Loucy (cell line): ENCODE measurements at regions not wholly inside any gene's neighbourhood (a gene's known extent, or its start where the extent isn't known, plus 50 kb on each side); places are given as distances from the start of the nearest gene placed in this dataset.

Experiments used
- H2AFZ ChIP-seq: fragments of 200-600 bp; sonication (generic); 2 replicates; pipeline ENCODE4 v1.6.0; 2016; ENCODE audit warnings: antibody characterized with exemption, mild to moderate bottlenecking, low read length, moderate library complexity
- H3F3A ChIP-seq: fragments of 200-600 bp; 2 replicates; pipeline ENCODE4 v1.6.0; 2016; ENCODE audit warnings: antibody characterized with exemption, low read depth, mild to moderate bottlenecking
- H3K27me3 ChIP-seq: fragments of 200-600 bp; sonication (generic); 2 replicates; pipeline ENCODE4 v1.6.1; 2014; ENCODE audit warnings: low read length, mild to moderate bottlenecking; ENCODE audit not compliant: insufficient read depth, poor library complexity, severe bottlenecking
- H3K36me3 ChIP-seq: fragments of 200-600 bp; sonication (generic); 2 replicates; pipeline ENCODE4 v1.6.1; 2016; ENCODE audit warnings: low read length; ENCODE audit not compliant: insufficient read depth
- H3K4me1 ChIP-seq: fragments of 200-600 bp; sonication (generic); 2 replicates; pipeline ENCODE4 v1.5.1; 2014; ENCODE audit warnings: low read length, mild to moderate bottlenecking; ENCODE audit not compliant: insufficient read depth, poor library complexity, severe bottlenecking
- H3K4me2 ChIP-seq: fragments of 200-600 bp; sonication (generic); 2 replicates; pipeline ENCODE4 v1.6.0; 2014; ENCODE audit warnings: antibody characterized with exemption, low read length, low read depth, mild to moderate bottlenecking; ENCODE audit not compliant: poor library complexity, severe bottlenecking
- H3K4me3 ChIP-seq: fragments of 200-600 bp; sonication (generic); 2 replicates; pipeline ENCODE4 v1.5.1; 2014; ENCODE audit warnings: low read length, mild to moderate bottlenecking, mixed read lengths; ENCODE audit not compliant: poor library complexity, severe bottlenecking
- H3K79me2 ChIP-seq: fragments of 200-600 bp; sonication (generic); 2 replicates; pipeline ENCODE4 v1.6.1; 2014; ENCODE audit warnings: low read length; ENCODE audit not compliant: insufficient read depth
- H3K9ac ChIP-seq: fragments of 200-600 bp; sonication (generic); 2 replicates; pipeline ENCODE4 v1.6.0; 2014; ENCODE audit warnings: mild to moderate bottlenecking, low read depth, low read length, moderate library complexity; ENCODE audit not compliant: poor library complexity, severe bottlenecking
- H3K9me2 ChIP-seq: fragments of 200-600 bp; sonication (generic); replicated peaks from 2 replicates; pipeline ENCODE4 v1.6.1; 2016; ENCODE audit warnings: low read depth, low read length, mixed read lengths
- H3K9me3 ChIP-seq: fragments of 200-600 bp; sonication (generic); 2 replicates; pipeline ENCODE4 v1.6.1; 2014; ENCODE audit warnings: mild to moderate bottlenecking, antibody characterized with exemption, low read length, low read depth; ENCODE audit not compliant: insufficient read depth
- H4K20me1 ChIP-seq: fragments of 200-600 bp; sonication (generic); 2 replicates; pipeline ENCODE4 v1.6.0; 2014; ENCODE audit warnings: antibody characterized with exemption, low read length, mild to moderate bottlenecking; ENCODE audit not compliant: insufficient read depth, poor library complexity, severe bottlenecking
- CTCF ChIP-seq: fragments of 200-600 bp; sonication (generic); conservative IDR thresholded peaks from 2 replicates; pipeline ENCODE4 v1.5.1; 2014; ENCODE audit warnings: mild to moderate bottlenecking, antibody characterized with exemption, low read length
- EZH2phosphoT487 ChIP-seq: fragments of 200-600 bp; IDR thresholded peaks from 2 replicates; pipeline ENCODE4 v1.6.1; 2018; ENCODE audit warnings: antibody characterized with exemption, mild to moderate bottlenecking, moderate library complexity, borderline replicate concordance

DNA sequence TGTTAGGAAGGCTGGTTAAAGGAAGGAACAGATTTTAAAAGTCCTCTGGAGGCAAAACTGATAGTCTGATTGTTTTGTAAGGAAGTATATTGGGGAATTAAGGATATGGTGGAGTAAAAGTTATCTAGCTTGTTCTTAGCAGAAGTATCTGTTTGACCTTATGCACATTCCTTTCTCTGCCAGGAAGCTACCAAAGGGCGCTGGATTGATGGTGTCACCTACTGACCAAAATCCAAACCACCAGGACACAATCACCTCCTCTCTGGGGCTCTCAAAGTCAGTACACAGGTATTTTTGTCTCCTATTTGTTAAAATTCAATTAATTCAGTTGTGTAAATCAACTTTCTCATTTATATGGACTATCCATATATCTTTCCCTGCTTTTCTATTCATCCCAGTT, 484.5 kb downstream of the NUP35 start:
- Histone ChIP-seq H3K4me2 (no peak overlapping the region), H3K4me3 (no peak overlapping the region), H3K9me2 (no peaks in the 10 kb centered on the region), H3K36me3 (no peaks in the 10 kb centered on the region), H3K9me3 (no peaks in the 10 kb centered on the region), H2AFZ (no peak overlapping the region), H3K4me1 (no peaks in the 10 kb centered on the region), H3K79me2 (no peaks in the 10 kb centered on the region), H3F3A (no peaks in the 10 kb centered on the region), H4K20me1 (no peaks in the 10 kb centered on the region), H3K27me3 (no peaks in the 10 kb centered on the region), H3K9ac (no peak overlapping the region)
- no peak for TF ChIP-seq CTCF
- TF ChIP-seq EZH2phosphoT487 = no peak

- no peaks in the 10 kb centered on the region for H3K36me3 ChIP-seq
- no peak overlapping the region for H3K9ac ChIP-seq
- H3F3A ChIP-seq = no peaks in the 10 kb centered on the region
- no peaks in the 10 kb centered on the region for H3K4me1 ChIP-seq
- H3K4me3 ChIP-seq = no peak overlapping the region
- H3K9me3 ChIP-seq = no peaks in the 10 kb centered on the region
- H4K20me1 ChIP-seq = no peaks in the 10 kb centered on the region
- no peaks in the 10 kb centered on the region for H3K79me2 ChIP-seq
- H2AFZ ChIP-seq = no peak overlapping the region
- no peak for TF ChIP-seq CTCF
- TF ChIP-seq EZH2phosphoT487 = no peak
- H3K4me2 ChIP-seq = no peak overlapping the region
- no peaks in the 10 kb centered on the region for H3K27me3 ChIP-seq
- H3K9me2 ChIP-seq = no peaks in the 10 kb centered on the region
Observed at GRCh38 chr2:183610724-183611123, 486.5 kb downstream of the NUP35 start.

- Histone ChIP-seq H3K27me3 (no peaks in the 10 kb centered on the region), H3K9me2 (no peaks in the 10 kb centered on the region), H3K79me2 (no peaks in the 10 kb centered on the region), H3K4me1 (no peaks in the 10 kb centered on the region), H4K20me1 (no peaks in the 10 kb centered on the region), H2AFZ (no peak overlapping the region), H3K36me3 (no peaks in the 10 kb centered on the region), H3K9ac (no peak overlapping the region), H3K9me3 (no peaks in the 10 kb centered on the region), H3F3A (no peaks in the 10 kb centered on the region), H3K4me2 (no peak overlapping the region), H3K4me3 (no peak overlapping the region)
- TF ChIP-seq CTCF (no peak), EZH2phosphoT487 (no peak)
Observed at GRCh38 chr2:183614799-183615435, 490.7 kb downstream of the NUP35 start.
